EL (cell line): ENCODE measurements at regions not wholly inside any gene's neighbourhood (a gene's known extent, or its start where the extent isn't known, plus 50 kb on each side); places are given as distances from the start of the nearest gene placed in this dataset.
"Not testable (repeated sequence)": the region's sequence is repeated elsewhere in the genome, so short reads cannot be mapped to it uniquely, and the experiment has no call there.

ENCODE experiments used
- DNase-seq: peaks from one replicate; pipeline ENCODE4 v3.0.0-alpha.2; 2016

DNA sequence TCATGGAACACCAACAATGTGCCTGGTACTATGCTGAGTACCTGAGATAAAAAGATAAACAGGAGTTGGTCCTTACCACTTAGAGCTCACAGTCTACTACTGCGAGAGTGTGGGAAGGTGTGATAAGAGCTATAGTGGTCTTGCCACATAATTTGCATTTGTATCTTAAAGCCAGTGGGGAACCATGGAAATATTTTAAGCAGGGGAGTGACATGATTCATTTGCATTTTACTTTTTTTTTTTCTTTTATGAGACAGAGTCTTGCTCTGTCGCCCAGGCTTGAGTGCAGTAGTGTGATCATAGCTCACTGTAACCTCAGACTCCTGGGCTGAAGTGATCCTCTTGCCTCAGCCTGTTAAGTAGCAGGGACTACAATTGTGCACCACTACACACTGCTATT is 54.2 kb upstream of the FAM72C start:
- DNase-seq = not testable (repeated sequence)

DNA sequence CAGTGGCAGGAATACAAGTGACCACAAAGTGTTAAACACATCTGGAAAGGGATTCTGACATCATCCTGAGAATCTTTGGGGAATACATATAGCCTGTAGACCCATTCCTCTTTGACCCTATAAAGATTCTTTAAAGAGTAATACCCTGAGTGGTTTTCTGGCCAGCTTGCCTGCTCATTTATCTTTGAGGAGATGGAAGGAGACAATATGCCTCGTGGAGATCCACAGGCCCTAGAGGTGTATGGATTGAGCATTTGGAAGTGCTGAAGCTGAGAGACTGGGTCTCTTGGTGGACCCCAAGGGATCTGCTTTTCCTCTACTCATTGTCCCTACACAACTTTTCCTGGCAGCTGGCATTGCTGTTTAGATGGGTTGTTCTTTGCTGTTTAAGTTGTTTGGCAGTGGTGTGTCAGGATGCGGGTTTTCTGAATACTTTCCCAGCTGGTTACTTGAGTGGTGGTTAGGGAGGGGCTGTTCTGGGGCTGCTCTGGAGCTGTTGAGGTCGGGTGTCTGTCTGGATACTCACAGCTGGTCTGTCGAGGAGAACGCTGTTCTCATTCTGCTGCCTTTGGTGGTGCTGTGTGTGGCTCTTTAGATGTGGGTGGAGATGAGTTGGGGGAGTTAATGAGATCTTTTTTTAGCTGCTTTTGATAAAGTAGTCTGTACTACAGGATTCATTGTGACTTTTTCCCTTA is 50.1 kb upstream of the FAM72C start:
- DNase-seq = not testable (repeated sequence)
